ENCODE measurements at regions not wholly inside any gene's neighbourhood (a gene's known extent, or its start where the extent isn't known, plus 50 kb on each side); places are given as distances from the start of the nearest gene placed in this dataset.
"Not testable (repeated sequence)": the region's sequence is repeated elsewhere in the genome, so short reads cannot be mapped to it uniquely, and the experiment has no call there.

- DNase-seq: no peak
Observed at GRCh38 chr4:67328393-67328792, 216.9 kb downstream of the CENPC start.

DNA sequence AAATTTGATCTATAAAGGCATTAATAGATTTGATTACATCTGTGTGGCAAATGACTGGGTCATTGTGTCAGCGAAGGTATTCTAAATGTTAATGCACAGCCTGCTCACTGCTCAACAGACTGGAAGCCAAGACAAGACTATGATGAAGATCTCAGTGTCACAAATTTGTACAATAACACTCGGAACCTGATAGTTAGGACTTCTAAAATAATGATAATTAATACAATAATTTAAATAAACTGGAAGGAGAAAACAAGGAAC, 217.4 kb downstream of the CENPC start:
- DNase-seq: no peak

DNA sequence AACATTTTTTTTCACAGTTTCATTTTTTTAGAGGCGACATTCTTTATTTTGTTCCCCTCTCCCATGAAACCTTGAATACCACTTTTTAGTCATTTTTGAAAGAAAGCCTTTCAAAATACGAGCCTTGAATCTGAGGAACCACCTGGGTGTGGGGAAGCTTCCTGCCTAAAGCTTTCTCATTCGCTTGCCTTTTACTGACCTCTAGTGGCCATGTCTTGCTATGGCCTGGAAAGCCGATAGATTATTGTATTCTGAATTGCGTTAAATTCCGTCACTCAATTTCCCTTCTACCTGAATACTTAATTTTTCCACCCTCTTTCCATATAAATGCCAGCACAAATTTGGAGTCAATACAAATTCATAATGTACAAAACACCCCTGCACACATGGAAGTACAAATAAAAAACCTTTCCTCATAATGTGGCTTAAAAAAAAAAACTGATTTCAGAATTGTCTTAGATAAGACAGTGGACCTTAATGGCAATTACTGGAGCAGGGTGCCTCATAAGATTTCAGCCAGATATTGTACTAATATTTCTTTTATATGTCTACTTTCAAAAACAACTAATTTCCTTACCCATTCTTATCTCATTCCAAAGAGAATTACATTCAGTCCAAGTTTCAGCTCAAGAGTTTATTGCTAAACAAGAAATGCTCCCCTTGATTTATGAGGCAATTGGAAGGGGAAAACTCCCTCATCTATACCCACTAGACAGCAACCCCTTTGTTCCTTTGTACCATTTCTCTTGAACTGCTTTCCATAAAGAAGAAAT, 217.9 kb downstream of the CENPC start:
- DNase-seq: peak; percentile 45 to 62

DNA sequence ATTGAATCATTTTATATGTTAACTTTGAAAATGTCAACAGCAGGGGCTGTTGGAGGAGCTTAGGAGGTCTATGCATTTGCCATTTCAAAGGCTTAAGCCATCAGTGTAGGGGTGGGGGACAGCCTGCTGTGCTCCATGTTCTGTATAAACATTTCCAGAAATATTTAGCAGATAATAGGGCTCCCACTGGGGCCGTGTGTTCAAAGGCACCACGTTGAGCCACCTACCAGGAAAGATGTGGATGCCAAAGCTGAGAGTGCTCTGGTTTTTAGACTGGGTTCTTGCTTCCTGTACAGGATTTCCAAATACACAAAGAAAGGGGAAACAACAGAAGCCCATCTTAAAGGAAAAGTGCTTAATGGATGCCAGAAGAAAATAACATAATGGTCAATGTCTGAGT, 219.5 kb downstream of the CENPC start:
- no peak for DNase-seq

GRCh38 chr4:67320645-67321044, 224.7 kb downstream of the CENPC start:
- no peak for DNase-seq

- not testable (repeated sequence) for DNase-seq
Observed at GRCh38 chr4:67319607-67320006, 225.7 kb downstream of the CENPC start.

DNA sequence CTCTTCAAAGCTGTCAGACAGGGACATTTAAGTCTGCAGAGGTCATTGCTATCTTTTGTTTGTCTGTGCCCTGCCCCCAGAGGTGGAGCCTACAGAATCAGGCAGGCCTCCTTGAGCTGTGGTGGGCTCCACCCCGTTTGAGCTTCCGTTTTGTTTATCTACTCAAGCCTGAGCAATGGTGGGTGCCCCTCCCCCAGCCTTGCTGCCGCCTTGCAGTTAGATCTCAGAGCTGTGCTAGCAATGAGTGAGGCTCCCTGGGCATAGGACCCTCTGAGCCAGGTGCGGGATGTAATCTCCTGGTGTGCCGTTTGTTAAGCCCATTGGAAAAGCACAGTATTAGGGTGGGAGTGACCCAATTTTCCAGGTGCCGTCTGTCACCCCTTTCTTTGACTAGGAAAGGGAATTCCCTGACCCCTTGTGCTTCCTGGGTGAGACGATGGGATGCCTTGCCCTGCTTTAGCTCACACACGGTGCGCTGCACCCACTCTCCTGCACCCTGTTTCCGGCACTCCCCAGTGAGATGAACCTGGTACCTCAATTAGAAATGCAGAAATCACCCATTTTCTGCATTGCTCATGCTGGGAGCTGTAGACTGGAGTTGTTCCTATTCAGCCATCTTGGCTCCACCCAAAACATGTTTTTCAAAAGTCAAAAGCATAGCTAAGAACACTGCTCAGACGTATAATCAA, 244.7 kb downstream of the CENPC start:
- not testable (repeated sequence) for DNase-seq

GRCh38 chr4:67292636-67293035, 252.7 kb downstream of the CENPC start:
- no peak for DNase-seq

DNA sequence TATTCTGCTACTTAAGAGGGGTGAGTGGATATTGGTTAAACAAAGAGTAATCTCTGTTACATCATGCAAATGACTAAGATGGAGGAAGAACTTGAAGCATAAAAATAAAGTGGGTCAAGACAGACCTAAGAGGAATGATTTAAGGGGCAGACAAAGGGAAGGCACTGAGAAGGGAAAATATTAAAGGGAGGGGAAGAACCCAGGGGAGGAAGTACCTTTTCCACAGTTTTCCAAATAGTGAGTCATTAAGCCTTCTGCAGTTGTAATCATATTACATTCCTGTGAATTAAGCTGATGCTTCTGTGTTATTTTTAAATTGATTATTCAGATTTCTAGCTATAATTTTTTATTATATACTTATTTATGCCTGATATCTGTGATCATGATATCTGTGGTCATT, 253.3 kb downstream of the CENPC start:
- DNase-seq: no peak

GRCh38 chr4:67291644-67292043, 253.7 kb downstream of the CENPC start:
- DNase-seq: no peak

GRCh38 chr4:67288964-67289363, 256.3 kb downstream of the CENPC start:
- DNase-seq: peak; percentile 23 to 32

GRCh38 chr4:67286724-67287123, 258.6 kb downstream of the CENPC start:
- no peak for DNase-seq

- DNase-seq: no peak
Observed at GRCh38 chr4:67282749-67283148, 262.6 kb downstream of the CENPC start.

DNA sequence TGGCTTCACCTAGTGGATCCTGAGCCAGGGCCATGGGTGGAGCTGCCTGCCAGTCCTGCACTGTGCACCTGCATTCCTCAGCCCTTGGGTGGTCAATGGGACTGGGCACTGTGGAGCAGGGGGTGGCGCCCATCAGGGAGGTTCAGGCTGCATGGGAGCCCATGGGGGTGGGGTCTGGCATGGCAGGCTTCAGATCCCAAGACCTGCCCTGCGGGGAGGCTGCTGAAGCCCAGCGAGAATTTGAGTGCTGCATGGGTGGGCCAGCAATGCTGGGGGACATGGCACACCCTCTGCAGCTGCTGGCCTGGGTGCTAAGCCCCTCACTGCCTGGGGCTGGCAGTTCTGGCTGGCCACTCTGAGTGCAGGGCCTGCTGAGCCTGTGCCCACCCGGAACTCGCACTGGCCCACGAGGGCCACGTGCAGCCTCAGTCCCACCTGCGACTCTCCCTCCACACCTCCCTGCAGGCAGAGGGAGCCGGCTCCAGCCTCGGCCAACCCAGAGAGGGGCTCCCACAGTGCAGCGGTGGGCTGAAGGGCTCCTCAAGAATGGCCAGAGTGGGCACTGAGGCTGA, 270.0 kb downstream of the CENPC start:
- no peak for DNase-seq

DNA sequence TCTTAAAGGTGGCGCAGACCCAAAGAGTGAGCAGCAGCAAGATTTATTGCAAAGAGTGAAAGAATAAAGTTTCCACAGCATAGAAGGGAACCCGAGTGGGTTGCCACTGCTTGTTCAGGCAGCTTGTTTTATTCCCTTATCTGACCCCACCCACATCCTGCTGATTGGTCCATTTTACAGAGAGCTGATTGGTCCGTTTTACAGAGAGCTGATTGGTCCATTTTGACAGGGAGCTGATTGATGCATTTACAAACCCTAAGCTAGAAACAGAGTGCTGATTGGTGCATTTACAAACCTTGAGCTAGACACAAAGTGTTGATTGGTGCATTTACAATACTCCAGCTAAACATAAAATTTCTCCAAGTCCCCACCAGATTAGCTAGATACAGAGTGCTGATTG, 270.6 kb downstream of the CENPC start:
- DNase-seq: not testable (repeated sequence)

- DNase-seq: no peak
Observed at GRCh38 chr4:67273666-67274065, 271.6 kb downstream of the CENPC start.

GRCh38 chr4:67261971-67262370, 283.3 kb downstream of the CENPC start:
- DNase-seq: no peak

- no peak for DNase-seq
Observed at GRCh38 chr4:67256388-67257043, 288.8 kb downstream of the CENPC start.

- DNase-seq: no peak
Observed at GRCh38 chr4:67250131-67250896, 295.0 kb downstream of the CENPC start.

DNA sequence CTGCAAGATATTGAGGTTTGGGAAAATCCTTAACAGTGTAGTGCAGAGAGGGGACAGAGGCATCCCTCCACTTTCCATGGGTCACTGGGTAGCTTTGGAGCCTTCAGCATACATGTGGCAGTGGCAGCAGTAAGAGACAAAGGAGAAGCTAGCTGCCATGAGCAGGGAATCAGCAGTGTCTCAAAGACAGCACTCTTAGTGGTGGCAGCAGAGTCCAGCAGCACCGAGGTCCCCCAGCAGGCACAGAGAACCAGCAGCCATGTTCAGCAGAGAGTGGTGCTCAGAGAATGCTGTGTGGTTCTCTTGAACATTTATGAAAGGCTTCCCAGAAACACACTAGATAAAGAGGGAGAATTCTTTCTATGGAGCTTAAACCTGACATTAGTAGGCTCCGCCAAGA, 308.5 kb downstream of the CENPC start:
- DNase-seq: no peak

DNA sequence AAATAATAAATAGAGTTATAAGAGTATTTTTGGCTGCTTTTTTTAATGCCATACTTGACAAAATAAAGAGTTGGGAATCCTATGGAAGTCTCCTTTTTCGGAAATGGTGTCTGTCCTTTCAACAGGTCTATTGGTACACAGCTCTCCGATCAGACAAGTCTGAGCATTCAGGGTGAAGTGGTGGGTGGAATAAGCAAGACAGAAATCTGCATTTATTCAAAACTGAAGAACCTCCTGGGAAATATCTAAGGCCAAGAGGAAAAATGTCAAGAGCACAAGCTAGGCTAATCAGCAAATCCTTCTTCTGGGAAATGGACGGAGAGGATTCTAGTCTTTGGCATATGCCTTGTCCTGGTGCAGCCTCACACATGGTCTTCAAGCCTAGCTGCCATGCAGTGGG, 309.0 kb downstream of the CENPC start:
- DNase-seq: no peak

- no peak for DNase-seq
Observed at GRCh38 chr4:67234296-67234695, 311.0 kb downstream of the CENPC start.

- DNase-seq: no peak
Observed at GRCh38 chr4:67229148-67229547, 316.2 kb downstream of the CENPC start.

All from activated T-cell treated with anti-CD3 and anti-CD28 coated beads, Interleukin-2, amount 50 U/mL, for 48 hours (primary cell).